ENCODE measurements at regions not wholly inside any gene's neighbourhood (a gene's known extent, or its start where the extent isn't known, plus 50 kb on each side); places are given as distances from the start of the nearest gene placed in this dataset.

DNA sequence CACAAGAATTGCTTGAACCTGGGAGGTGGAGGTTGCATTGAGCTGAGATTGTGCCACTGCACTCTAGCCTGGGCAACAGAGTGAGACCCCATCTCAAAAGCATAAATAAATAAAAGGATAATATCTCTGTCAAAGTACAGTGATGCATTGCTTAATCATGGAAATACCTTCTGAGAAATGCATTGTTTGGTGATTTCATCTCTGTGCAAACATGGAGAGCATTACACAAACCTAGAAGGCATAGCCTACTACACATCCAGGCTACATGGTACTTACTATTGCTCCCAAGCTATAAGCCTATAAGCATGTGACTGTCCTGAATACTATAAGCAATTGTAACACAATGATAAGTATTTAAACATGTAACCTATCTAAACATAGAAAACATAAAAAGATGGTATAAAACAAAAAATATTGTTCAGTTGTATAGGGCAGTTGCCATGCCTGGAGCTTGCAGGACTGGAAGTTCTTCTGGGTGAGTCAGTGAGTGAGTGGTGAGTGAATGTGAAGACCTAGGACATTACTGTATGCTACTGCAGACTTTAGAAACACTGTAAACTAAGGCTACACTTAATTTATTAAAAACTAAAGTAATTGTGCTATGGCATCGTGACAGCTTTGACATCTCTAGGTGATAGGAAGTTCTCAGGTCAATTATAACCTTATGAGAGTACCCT, 93.6 kb upstream of the SNRPN start:
- no peaks in the 10 kb centered on the region for H3K4me1 Mint-ChIP-seq
- no peak overlapping the region for H3K4me3 Mint-ChIP-seq
- no peak for ATAC-seq (replicated peaks)
- DNase-seq, result no peak
- H3K36me3 Mint-ChIP-seq, result no peaks in the 10 kb centered on the region
- H3K27ac Mint-ChIP-seq, result no peak overlapping the region
- peaks cover 0 to 5% of the 10 kb centered on the region in 2 donors for H3K9me3 Mint-ChIP-seq
- peaks cover 0 to 4% of the 10 kb centered on the region in 2 donors for H3K27me3 Mint-ChIP-seq

DNA sequence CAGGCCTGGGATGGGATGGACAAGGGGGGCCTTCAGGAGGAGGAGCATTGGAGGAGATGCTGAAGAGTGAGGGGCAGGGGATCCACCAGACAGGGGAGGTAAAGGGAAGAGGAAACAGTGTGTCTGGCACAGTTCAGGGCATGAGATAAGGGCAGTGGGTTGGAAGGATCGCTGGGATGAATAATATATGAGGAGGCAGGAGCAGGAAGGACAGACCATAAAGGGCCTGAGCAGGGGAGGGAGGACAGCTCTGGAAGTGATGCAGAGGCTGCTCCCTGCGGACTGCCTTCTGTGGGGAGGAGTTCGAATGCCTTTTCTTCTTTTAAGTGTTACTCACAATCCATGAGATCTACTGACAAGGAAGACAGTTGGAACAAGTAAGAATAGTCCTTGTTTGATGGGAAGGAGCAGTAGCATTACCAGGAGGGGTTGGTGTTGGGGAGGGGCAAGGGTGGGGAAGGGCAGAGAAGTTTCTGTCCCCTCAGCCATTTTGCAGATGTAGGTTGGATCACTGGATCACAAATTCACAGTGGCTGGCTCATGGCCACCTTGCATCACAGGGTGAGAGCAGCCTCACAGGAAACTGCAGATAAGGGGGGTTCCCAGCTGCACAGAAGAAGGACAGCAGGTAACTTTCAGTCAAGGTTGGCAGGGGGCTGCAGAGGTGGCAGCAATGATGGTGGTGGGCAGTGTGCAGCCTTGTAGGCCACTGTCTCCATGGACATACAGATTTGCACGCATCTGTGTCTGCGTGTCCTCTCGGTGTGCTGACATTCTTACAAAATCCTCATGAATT, 91.9 kb upstream of the SNRPN start:
- no peak overlapping the region for H3K27ac Mint-ChIP-seq
- H3K9me3 Mint-ChIP-seq, result peaks cover 2 to 4% of the 10 kb centered on the region in 2 donors
- ATAC-seq (replicated peaks) (no peak), DNase-seq (no peak)
- no peaks in the 10 kb centered on the region for H3K4me1 Mint-ChIP-seq
- no peak overlapping the region for H3K4me3 Mint-ChIP-seq
- peaks cover 0 to 2% of the 10 kb centered on the region in 2 donors for H3K27me3 Mint-ChIP-seq
- no peaks in the 10 kb centered on the region for H3K36me3 Mint-ChIP-seq

GRCh38 chr15:24865303-24865702, 89.5 kb upstream of the SNRPN start:
- Mint-ChIP-seq H3K4me1 (no peaks in the 10 kb centered on the region), H3K27me3 (no peaks in the 10 kb centered on the region), H3K27ac (no peak overlapping the region), H3K9me3 (peaks cover 3 to 5% of the 10 kb centered on the region in 2 donors), H3K36me3 (no peaks in the 10 kb centered on the region), H3K4me3 (no peak overlapping the region)
- no peak for DNase-seq
- ATAC-seq (replicated peaks), result no peak

DNA sequence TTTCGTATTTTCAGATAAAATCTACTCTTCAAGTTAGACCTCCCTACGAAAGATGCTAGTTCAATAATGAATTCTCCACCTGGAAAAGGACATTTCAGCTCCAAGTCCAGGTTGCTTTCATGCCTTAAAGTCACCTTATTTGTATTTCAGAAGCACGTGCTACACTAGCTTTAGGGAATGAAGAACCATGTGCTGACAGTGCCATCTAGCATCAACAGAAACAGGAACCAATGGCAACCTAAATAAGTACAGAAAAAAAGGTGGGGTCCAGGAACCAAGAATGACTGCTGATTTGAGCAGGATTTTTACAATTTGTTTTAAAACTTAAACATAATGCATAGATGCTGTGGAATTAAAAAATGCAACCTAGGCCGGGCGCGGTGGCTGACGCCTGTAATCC, 77.6 kb upstream of the SNRPN start:
- H3K36me3 Mint-ChIP-seq, result no peaks in the 10 kb centered on the region
- H3K4me3 Mint-ChIP-seq, result no peak overlapping the region
- H3K27me3 Mint-ChIP-seq, result no peaks in the 10 kb centered on the region
- no peak overlapping the region for H3K27ac Mint-ChIP-seq
- DNase-seq (no peak), ATAC-seq (replicated peaks) (no peak)
- H3K9me3 Mint-ChIP-seq, result peaks cover 0 to 10% of the 10 kb centered on the region in 2 donors
- no peaks in the 10 kb centered on the region for H3K4me1 Mint-ChIP-seq

DNA sequence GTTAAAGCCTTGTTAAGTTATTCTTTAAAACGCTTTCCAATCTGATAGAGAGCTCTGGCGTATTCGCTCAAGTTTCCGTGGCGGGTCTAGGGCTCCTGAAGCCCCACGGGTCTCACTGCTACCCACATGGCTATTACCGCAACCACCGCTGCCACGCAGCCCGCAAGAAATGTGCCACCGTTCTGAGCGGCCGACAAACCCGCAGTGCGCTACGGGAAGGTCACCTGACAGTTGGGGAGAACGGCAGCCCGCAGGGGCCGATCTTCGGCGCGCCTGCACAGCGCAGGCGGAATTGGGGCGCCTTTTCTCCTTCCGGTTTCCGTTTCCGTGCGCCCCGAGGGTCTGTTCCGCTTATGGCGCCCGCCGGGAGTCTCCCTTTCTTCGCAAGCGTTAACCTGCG, 76.6 kb upstream of the SNRPN start:
- Mint-ChIP-seq H3K27me3 (no peaks in the 10 kb centered on the region), H3K36me3 (no peaks in the 10 kb centered on the region), H3K27ac (no peak overlapping the region), H3K4me3 (peak overlapping the region; percentile 61 to 67), H3K4me1 (no peaks in the 10 kb centered on the region), H3K9me3 (peaks cover 0 to 7% of the 10 kb centered on the region in 2 donors)
- DNase-seq (no peak), ATAC-seq (replicated peaks) (no peak)

GRCh38 chr15:24879492-24879891, 75.3 kb upstream of the SNRPN start:
- DNase-seq (no peak), ATAC-seq (replicated peaks) (no peak)
- no peaks in the 10 kb centered on the region for H3K36me3 Mint-ChIP-seq
- H3K9me3 Mint-ChIP-seq, result peaks cover 0 to 8% of the 10 kb centered on the region in 2 donors
- no peaks in the 10 kb centered on the region for H3K4me1 Mint-ChIP-seq
- no peak overlapping the region for H3K27ac Mint-ChIP-seq
- H3K4me3 Mint-ChIP-seq, result no peak overlapping the region
- no peaks in the 10 kb centered on the region for H3K27me3 Mint-ChIP-seq

- Mint-ChIP-seq H3K27me3 (no peaks in the 10 kb centered on the region), H3K27ac (no peak overlapping the region), H3K4me3 (no peak overlapping the region), H3K36me3 (no peaks in the 10 kb centered on the region), H3K4me1 (no peaks in the 10 kb centered on the region), H3K9me3 (peaks cover 0 to 7% of the 10 kb centered on the region in 2 donors)
- no peak for ATAC-seq (replicated peaks)
- DNase-seq, result no peak
Measured at GRCh38 chr15:24880663-24881062, 74.1 kb upstream of the SNRPN start.

GRCh38 chr15:24886538-24886937, 68.2 kb upstream of the SNRPN start:
- no peaks in the 10 kb centered on the region for H3K36me3 Mint-ChIP-seq
- H3K9me3 Mint-ChIP-seq, result peaks cover 4 to 8% of the 10 kb centered on the region in 2 donors
- H3K27ac Mint-ChIP-seq, result no peak overlapping the region
- H3K4me1 Mint-ChIP-seq, result no peaks in the 10 kb centered on the region
- H3K27me3 Mint-ChIP-seq, result no peaks in the 10 kb centered on the region
- ATAC-seq (replicated peaks) (no peak), DNase-seq (no peak)
- no peak overlapping the region for H3K4me3 Mint-ChIP-seq

DNA sequence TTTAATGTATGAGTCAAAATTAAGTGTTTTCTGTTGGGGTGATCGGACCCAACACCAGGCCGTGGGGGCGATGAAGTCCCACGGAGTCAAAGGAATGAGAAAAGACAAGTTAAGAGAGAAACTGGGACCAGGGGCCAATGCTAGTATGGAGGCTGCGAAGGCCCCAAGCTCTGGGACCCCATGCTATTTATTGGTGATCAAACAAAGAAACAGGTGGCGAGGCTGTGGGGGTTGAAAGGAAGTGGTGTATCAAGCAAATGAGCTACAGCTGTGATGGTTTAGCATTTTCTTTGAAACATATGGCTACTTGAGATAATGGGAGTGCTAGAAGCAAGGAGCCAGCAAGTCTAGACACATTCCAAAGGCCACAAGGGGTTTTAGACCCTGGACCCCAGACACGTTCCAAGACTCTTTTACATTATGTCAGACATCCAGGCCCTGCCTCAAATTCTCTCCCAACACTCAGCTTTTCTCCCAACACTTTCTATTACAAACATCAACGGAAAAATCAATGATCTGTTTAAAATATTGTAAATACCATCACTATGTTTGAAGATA, 56.0 kb upstream of the SNRPN start:
- Mint-ChIP-seq H3K4me3 (no peak overlapping the region), H3K36me3 (no peaks in the 10 kb centered on the region), H3K9me3 (peaks cover 10 to 12% of the 10 kb centered on the region in 2 donors), H3K27ac (no peak overlapping the region), H3K4me1 (no peaks in the 10 kb centered on the region), H3K27me3 (no peaks in the 10 kb centered on the region)
- ATAC-seq (replicated peaks) (no peak), DNase-seq (no peak)

GRCh38 chr15:24899367-24899766, 55.4 kb upstream of the SNRPN start:
- H3K36me3 Mint-ChIP-seq, result no peaks in the 10 kb centered on the region
- H3K4me1 Mint-ChIP-seq, result no peaks in the 10 kb centered on the region
- no peak overlapping the region for H3K4me3 Mint-ChIP-seq
- DNase-seq (no peak), ATAC-seq (replicated peaks) (no peak)
- H3K9me3 Mint-ChIP-seq, result peaks cover 12% of the 10 kb centered on the region in 2 donors
- H3K27ac Mint-ChIP-seq, result no peak overlapping the region
- H3K27me3 Mint-ChIP-seq, result no peaks in the 10 kb centered on the region

DNA sequence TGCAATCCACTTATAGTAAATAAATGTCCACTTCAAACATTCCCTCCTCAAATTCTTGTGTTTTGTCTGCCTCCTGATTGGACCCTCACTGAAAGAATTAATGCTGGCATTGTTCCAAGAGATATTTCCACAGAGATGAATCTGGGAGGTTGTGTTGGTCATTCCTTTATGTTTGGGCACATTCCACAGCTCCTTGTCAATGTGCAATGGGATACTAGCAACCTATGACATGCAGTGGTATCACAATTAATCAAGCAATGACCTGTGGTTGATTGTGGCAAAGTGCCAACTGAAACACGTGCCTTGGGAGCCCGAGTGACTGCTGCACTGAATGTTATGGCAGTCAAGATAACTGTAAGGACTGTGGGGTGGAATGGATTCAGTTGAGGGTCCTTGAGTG, 55.0 kb upstream of the SNRPN start:
- Mint-ChIP-seq H3K4me3 (no peak overlapping the region), H3K27me3 (no peaks in the 10 kb centered on the region), H3K9me3 (peaks cover 12 to 13% of the 10 kb centered on the region in 2 donors), H3K4me1 (no peaks in the 10 kb centered on the region), H3K36me3 (no peaks in the 10 kb centered on the region), H3K27ac (no peak overlapping the region)
- ATAC-seq (replicated peaks) (no peak), DNase-seq (no peak)

GRCh38 chr15:24901409-24901808, 53.4 kb upstream of the SNRPN start:
- Mint-ChIP-seq H3K9me3 (peaks cover 13% of the 10 kb centered on the region in 2 donors), H3K4me1 (no peaks in the 10 kb centered on the region), H3K36me3 (no peaks in the 10 kb centered on the region), H3K27ac (no peak overlapping the region), H3K27me3 (no peaks in the 10 kb centered on the region), H3K4me3 (no peak overlapping the region)
- no peak for DNase-seq
- ATAC-seq (replicated peaks), result no peak

Measured in stimulated activated naive B cell treated with anti-CD40 and anti-IgM and Interleukin-4, amounts not matched to agents 10 μg/mL and 1 μg/mL and 100 μg/mL, for 72 hours (primary cell).